ENCODE measurements at regions not wholly inside any gene's neighbourhood (a gene's known extent, or its start where the extent isn't known, plus 50 kb on each side); places are given as distances from the start of the nearest gene placed in this dataset.

DNA sequence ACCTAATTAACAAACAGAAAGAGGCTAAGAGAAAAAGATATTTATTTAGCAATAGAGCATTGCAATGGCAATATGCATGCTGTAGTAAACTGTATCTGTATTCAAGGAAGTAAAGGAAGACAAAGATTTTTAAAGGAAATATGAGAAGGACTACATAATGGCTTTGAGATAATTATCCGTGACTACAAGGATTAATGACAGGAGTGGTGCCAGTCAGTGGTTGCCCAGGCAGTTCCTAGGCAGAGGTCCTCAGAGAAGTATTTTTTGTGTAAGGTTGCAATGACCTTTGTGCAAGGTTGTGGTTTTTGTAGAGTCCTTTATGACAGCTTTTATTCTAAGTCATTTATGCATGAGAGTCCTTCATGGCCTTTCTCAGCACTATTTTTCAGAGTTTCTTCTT, 711.1 kb upstream of the CHRM3 start:
- DNase-seq (ENCODE audit: extremely low read depth in 1 of 4, low spot score in 3 of 4): no peak
- no peaks in the 10 kb centered on the region for H4K20me1 ChIP-seq (replicated peaks; ENCODE audit: control insufficient read depth, insufficient read depth, low read length)
- ChIA-PET CTCF (ENCODE audit: low intra/inter-chr PET ratio) (no interaction called here), POLR2A (no interaction called here)
- BruUV-seq (replicated peaks): no TSS peak
- H3K4me1 ChIP-seq (replicated peaks in 1 of 2; ENCODE audit: control insufficient read depth in 2 of 2, insufficient read depth in 2 of 2, low read length in 2 of 2): no peaks in the 10 kb centered on the region
- H3K9ac ChIP-seq (ENCODE audit: insufficient read depth in 1 of 2, low read depth in 2 of 2, low read length in 2 of 2): no peak overlapping the region
- no peak for FAIRE-seq
- no peaks in the 10 kb centered on the region for H3K9me1 ChIP-seq (ENCODE audit: control insufficient read depth, insufficient read depth, low read length)
- in situ Hi-C loops (cut with MboI): no loop called here
- no peak overlapping the region for H3K4me2 ChIP-seq (ENCODE audit: insufficient read depth, low read length)
- TF ChIP-seq, protein P1, sequence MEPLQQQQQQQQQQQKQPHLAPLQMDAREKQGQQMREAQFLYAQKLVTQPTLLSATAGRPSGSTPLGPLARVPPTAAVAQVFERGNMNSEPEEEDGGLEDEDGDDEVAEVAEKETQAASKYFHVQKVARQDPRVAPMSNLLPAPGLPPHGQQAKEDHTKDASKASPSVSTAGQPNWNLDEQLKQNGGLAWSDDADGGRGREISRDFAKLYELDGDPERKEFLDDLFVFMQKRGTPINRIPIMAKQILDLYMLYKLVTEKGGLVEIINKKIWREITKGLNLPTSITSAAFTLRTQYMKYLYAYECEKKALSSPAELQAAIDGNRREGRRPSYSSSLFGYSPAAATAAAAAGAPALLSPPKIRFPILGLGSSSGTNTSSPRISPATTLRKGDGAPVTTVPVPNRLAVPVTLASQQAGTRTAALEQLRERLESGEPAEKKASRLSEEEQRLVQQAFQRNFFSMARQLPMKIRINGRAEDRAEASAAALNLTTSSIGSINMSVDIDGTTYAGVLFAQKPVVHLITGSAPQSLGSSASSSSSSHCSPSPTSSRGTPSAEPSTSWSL (CRISPR knock-in tag; IDR thresholded peaks at IDR 0.05; ENCODE audit: borderline replicate concordance): no peak
- TF ChIP-seq ZNF274 (IDR thresholded peaks at IDR 0.05; ENCODE audit: borderline replicate concordance, low read depth, low read length) (no peak), SOX6 (IDR thresholded peaks at IDR 0.05) (no peak), ZNF584 (CRISPR knock-in tag; IDR thresholded peaks at IDR 0.05; ENCODE audit: low read depth) (no peak), ETV5 (CRISPR knock-in tag; IDR thresholded peaks at IDR 0.05; ENCODE audit: low read depth) (no peak), ADNP (tag; IDR thresholded peaks at IDR 0.05) (no peak), ATF6 (CRISPR knock-in tag; IDR thresholded peaks at IDR 0.05) (no peak), NR2C2 (CRISPR knock-in tag; IDR thresholded peaks at IDR 0.05) (no peak), NR2C2 (tag; IDR thresholded peaks at IDR 0.05) (no peak), CC2D1A (IDR thresholded peaks at IDR 0.05) (no peak), CBX8 (IDR thresholded peaks at IDR 0.05; ENCODE audit: borderline replicate concordance, extremely low read depth, low read depth, low read length, poor library complexity, severe bottlenecking) (no peak), ZNF354B (CRISPR knock-in tag; IDR thresholded peaks at IDR 0.05) (no peak)
- TF ChIP-seq, protein P2, sequence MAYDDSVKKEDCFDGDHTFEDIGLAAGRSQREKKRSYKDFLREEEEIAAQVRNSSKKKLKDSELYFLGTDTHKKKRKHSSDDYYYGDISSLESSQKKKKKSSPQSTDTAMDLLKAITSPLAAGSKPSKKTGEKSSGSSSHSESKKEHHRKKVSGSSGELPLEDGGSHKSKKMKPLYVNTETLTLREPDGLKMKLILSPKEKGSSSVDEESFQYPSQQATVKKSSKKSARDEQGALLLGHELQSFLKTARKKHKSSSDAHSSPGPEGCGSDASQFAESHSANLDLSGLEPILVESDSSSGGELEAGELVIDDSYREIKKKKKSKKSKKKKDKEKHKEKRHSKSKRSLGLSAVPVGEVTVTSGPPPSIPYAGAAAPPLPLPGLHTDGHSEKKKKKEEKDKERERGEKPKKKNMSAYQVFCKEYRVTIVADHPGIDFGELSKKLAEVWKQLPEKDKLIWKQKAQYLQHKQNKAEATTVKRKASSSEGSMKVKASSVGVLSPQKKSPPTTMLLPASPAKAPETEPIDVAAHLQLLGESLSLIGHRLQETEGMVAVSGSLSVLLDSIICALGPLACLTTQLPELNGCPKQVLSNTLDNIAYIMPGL (CRISPR knock-in tag; IDR thresholded peaks at IDR 0.05): no peak
- H3K4me3 ChIP-seq: no peak overlapping the region
- intact Hi-C loops (cut with micrococcal nuclease): no loop called here
- no peak for ATAC-seq
- H3K27me3 ChIP-seq (ENCODE audit: control insufficient read depth in 2 of 2, insufficient read depth in 2 of 2, low read length in 2 of 2): no peaks in the 10 kb centered on the region
- peaks cover 2% of the 10 kb centered on the region for H3K9me3 ChIP-seq (replicated peaks; ENCODE audit: control insufficient read depth, insufficient read depth, low read depth, low read length)
- no peak overlapping the region for H2AFZ ChIP-seq (ENCODE audit: low read depth, low read length)
- H3K79me2 ChIP-seq (ENCODE audit: control insufficient read depth, insufficient read depth, low read length): no peaks in the 10 kb centered on the region
- H3K27ac ChIP-seq (ENCODE audit: extremely low read depth, low read depth, low read length): no peak overlapping the region
- WGBS (ENCODE audit: insufficient coverage, low coverage, missing lambda C conversion rate): 6% methylated on average over 1 of the region's 1 CpG
- no peaks in the 10 kb centered on the region for H3K36me3 ChIP-seq (ENCODE audit: control insufficient read depth, insufficient read depth, low read length)

Measured in K562 (cell line).